GM19025 (cell line): ENCODE measurements at regions not wholly inside any gene's neighbourhood (a gene's known extent, or its start where the extent isn't known, plus 50 kb on each side); places are given as distances from the start of the nearest gene placed in this dataset.
"Not testable (repeated sequence)": the region's sequence is repeated elsewhere in the genome, so short reads cannot be mapped to it uniquely, and the experiment has no call there.

Experiments used
- ATAC-seq: cut with Tn5 transposase; IDR thresholded peaks from one replicate; pipeline ENCODE4 v1.9.1; 2021; ENCODE audit warnings: mild to moderate bottlenecking, low read depth, moderate library complexity; ENCODE audit not compliant: unreplicated experiment

- ATAC-seq = no peak
Observed at GRCh38 chr3:127045435-127046045, 62.6 kb downstream of the PLXNA1 start.

- ATAC-seq = not testable (repeated sequence)
Observed at GRCh38 chr3:127046690-127047089, 63.8 kb downstream of the PLXNA1 start.

- no peak for ATAC-seq
Observed at GRCh38 chr3:127049393-127049792, 66.5 kb downstream of the PLXNA1 start.

- ATAC-seq = no peak
Observed at GRCh38 chr3:127050733-127051132, 67.8 kb downstream of the PLXNA1 start.

- no peak for ATAC-seq
Observed at GRCh38 chr3:127052121-127052561, 69.2 kb downstream of the PLXNA1 start.

GRCh38 chr3:127053026-127053425, 70.1 kb downstream of the PLXNA1 start:
- no peak for ATAC-seq

- ATAC-seq = no peak
Observed at GRCh38 chr3:127053450-127053849, 70.5 kb downstream of the PLXNA1 start.

GRCh38 chr3:127053979-127054378, 71.1 kb downstream of the PLXNA1 start:
- no peak for ATAC-seq

GRCh38 chr3:127056281-127056680, 73.4 kb downstream of the PLXNA1 start:
- ATAC-seq = no peak

GRCh38 chr3:127056976-127057375, 74.1 kb downstream of the PLXNA1 start:
- no peak for ATAC-seq

- ATAC-seq = no peak
Observed at GRCh38 chr3:127059072-127059471, 76.2 kb downstream of the PLXNA1 start.

- ATAC-seq = no peak
Observed at GRCh38 chr3:127061641-127062040, 78.7 kb downstream of the PLXNA1 start.

- ATAC-seq = no peak
Observed at GRCh38 chr3:127062926-127063325, 80.0 kb downstream of the PLXNA1 start.

- ATAC-seq = no peak
Observed at GRCh38 chr3:127063916-127064315, 81.0 kb downstream of the PLXNA1 start.

GRCh38 chr3:127064391-127065137, 81.6 kb downstream of the PLXNA1 start:
- ATAC-seq = no peak

- no peak for ATAC-seq
Observed at GRCh38 chr3:127065138-127065427, 82.2 kb downstream of the PLXNA1 start.

- ATAC-seq = no peak
Observed at GRCh38 chr3:127065561-127066290, 82.8 kb downstream of the PLXNA1 start.

- no peak for ATAC-seq
Observed at GRCh38 chr3:127066635-127067034, 83.7 kb downstream of the PLXNA1 start.

- no peak for ATAC-seq
Observed at GRCh38 chr3:127067116-127067910, 84.4 kb downstream of the PLXNA1 start.

GRCh38 chr3:127068111-127068810, 85.3 kb downstream of the PLXNA1 start:
- no peak for ATAC-seq
